H9 (cell line): ENCODE measurements at regions not wholly inside any gene's neighbourhood (a gene's known extent, or its start where the extent isn't known, plus 50 kb on each side); places are given as distances from the start of the nearest gene placed in this dataset.

ENCODE experiments used
- DNase-seq: peaks from one replicate; pipeline ENCODE4 v3.0.0-alpha.2; 2017
- H2AFZ ChIP-seq: one replicate; pipeline ENCODE4 v1.6.1; 2013; ENCODE audit warnings: mild to moderate bottlenecking, low read length, control low read depth, moderate library complexity
- H2AK5ac ChIP-seq: 2 replicates; pipeline ENCODE4 v1.6.1; 2013; ENCODE audit warnings: low read length, control low read depth, mixed read lengths; ENCODE audit not compliant: insufficient read length
- H2BK120ac ChIP-seq: one replicate; pipeline ENCODE4 v1.6.1; 2013; ENCODE audit warnings: low read depth, mild to moderate bottlenecking, low read length, control low read depth, inconsistent platforms; ENCODE audit not compliant: poor library complexity, severe bottlenecking
- H2BK12ac ChIP-seq: 2 replicates; pipeline ENCODE4 v1.6.1; 2013; ENCODE audit warnings: low read length, control low read depth, mixed read lengths, low read depth; ENCODE audit not compliant: insufficient read length
- H2BK15ac ChIP-seq: 2 replicates; pipeline ENCODE4 v1.6.1; 2013; ENCODE audit warnings: low read depth, low read length, control low read depth
- H2BK20ac ChIP-seq: one replicate; pipeline ENCODE4 v1.6.1; 2013; ENCODE audit warnings: low read depth, mild to moderate bottlenecking, low read length, control low read depth, inconsistent platforms; ENCODE audit not compliant: poor library complexity, severe bottlenecking
- H2BK5ac ChIP-seq: 2 replicates; pipeline ENCODE4 v1.6.1; 2013; ENCODE audit warnings: low read length, control low read depth, mixed read lengths; ENCODE audit not compliant: insufficient read length
- H3K14ac ChIP-seq: 2 replicates; pipeline ENCODE4 v1.6.1; 2013; ENCODE audit warnings: low read length, control low read depth; ENCODE audit not compliant: insufficient read depth
- H3K18ac ChIP-seq: 2 replicates; pipeline ENCODE4 v1.6.1; 2013; ENCODE audit warnings: low read depth, mild to moderate bottlenecking, mixed read lengths, low read length, control low read depth; ENCODE audit not compliant: insufficient read length
- H3K23ac ChIP-seq: 2 replicates; pipeline ENCODE4 v1.6.1; 2013; ENCODE audit warnings: low read length, control low read depth, mixed read lengths, low read depth; ENCODE audit not compliant: insufficient read length
- H3K23me2 ChIP-seq: 2 replicates; pipeline ENCODE4 v1.6.1; 2013; ENCODE audit warnings: low read depth, mild to moderate bottlenecking, mixed read lengths, low read length, control low read depth; ENCODE audit not compliant: insufficient read length, poor library complexity, severe bottlenecking
- H3K27ac ChIP-seq: 2 replicates; pipeline ENCODE4 v1.5.1; 2013; ENCODE audit warnings: low read length, control low read depth, mixed read lengths, low read depth; ENCODE audit not compliant: insufficient read length
- H3K27me3 ChIP-seq: 2 replicates; pipeline ENCODE4 v1.6.1; 2013; ENCODE audit warnings: low read length, control low read depth, inconsistent platforms; ENCODE audit not compliant: insufficient read depth
- H3K4ac ChIP-seq: 2 replicates; pipeline ENCODE4 v1.6.1; 2013; ENCODE audit warnings: low read depth, mild to moderate bottlenecking, control low read depth, inconsistent platforms, low read length, moderate library complexity
- H3K4me1 ChIP-seq: 2 replicates; pipeline ENCODE4 v1.6.1; 2013; ENCODE audit warnings: low read length, control low read depth, inconsistent platforms; ENCODE audit not compliant: insufficient read depth
- H3K4me2 ChIP-seq: 2 replicates; pipeline ENCODE4 v1.6.1; 2013; ENCODE audit warnings: low read length, control low read depth, mixed read lengths; ENCODE audit not compliant: insufficient read length, insufficient read depth
- H3K56ac ChIP-seq: 2 replicates; pipeline ENCODE4 v1.6.1; 2013; ENCODE audit warnings: low read depth, mild to moderate bottlenecking, mixed read lengths, low read length, control low read depth; ENCODE audit not compliant: insufficient read length
- H3K79me1 ChIP-seq: 2 replicates; pipeline ENCODE4 v1.6.1; 2013; ENCODE audit warnings: low read depth, mild to moderate bottlenecking, moderate library complexity, low read length, control low read depth, inconsistent platforms; ENCODE audit not compliant: insufficient read depth, poor library complexity, severe bottlenecking
- H3K79me2 ChIP-seq: 2 replicates; pipeline ENCODE4 v1.6.1; 2013; ENCODE audit warnings: low read length, control low read depth, inconsistent platforms; ENCODE audit not compliant: insufficient read depth
- H3K9ac ChIP-seq: 2 replicates; pipeline ENCODE4 v1.6.1; 2013; ENCODE audit warnings: low read length, control low read depth, mixed read lengths; ENCODE audit not compliant: insufficient read length; ENCODE audit errors: extremely low read depth
- H3K9me3 ChIP-seq: one replicate; pipeline ENCODE4 v1.6.1; 2013; ENCODE audit warnings: low read depth, low read length, inconsistent platforms; ENCODE audit not compliant: control insufficient read depth
- H3T11ph ChIP-seq: one replicate; pipeline ENCODE4 v1.6.1; 2013; ENCODE audit warnings: mild to moderate bottlenecking, low read length, control low read depth, inconsistent platforms
- H4K20me1 ChIP-seq: one replicate; pipeline ENCODE4 v1.6.1; 2013; ENCODE audit not compliant: control insufficient read depth, insufficient read length, insufficient read depth
- H4K5ac ChIP-seq: 2 replicates; pipeline ENCODE4 v1.6.1; 2013; ENCODE audit warnings: low read depth, mild to moderate bottlenecking, mixed read lengths, low read length, control low read depth; ENCODE audit not compliant: insufficient read length
- H4K8ac ChIP-seq: replicated peaks from 2 replicates; pipeline ENCODE4 v1.6.1; 2013; ENCODE audit warnings: low read length, control low read depth, mixed read lengths, low read depth; ENCODE audit not compliant: insufficient read length
- H4K91ac ChIP-seq: 2 replicates; pipeline ENCODE4 v1.6.1; 2013; ENCODE audit warnings: low read depth, mild to moderate bottlenecking, moderate library complexity, mixed read lengths, low read length, control low read depth; ENCODE audit not compliant: insufficient read length
- H3K27ac Mint-ChIP-seq, 3 experiments: 2 replicates in 2 of 3; 3 replicates in 1 of 3; pipeline ENCODE4 v1.8.0; 2020 to 2021; ENCODE audit warnings: mixed read lengths in 3 of 3, mild to moderate bottlenecking in 1 of 3, moderate library complexity in 1 of 3
- H3K27me3 Mint-ChIP-seq: 2 replicates; pipeline ENCODE4 v1.8.0; 2021; ENCODE audit warnings: low read depth, mild to moderate bottlenecking, moderate library complexity, mixed read lengths
- H3K36me3 Mint-ChIP-seq, 3 experiments: 2 replicates in 2 of 3; 3 replicates in 1 of 3; pipeline ENCODE4 v1.8.0; 2020 to 2021; ENCODE audit warnings: low read depth in 3 of 3, mixed read lengths in 3 of 3; ENCODE audit not compliant: insufficient read depth in 1 of 3
- H3K4me1 Mint-ChIP-seq, 2 experiments: 2 replicates each; pipeline ENCODE4 v1.8.0; 2020; ENCODE audit warnings: mixed read lengths in 2 of 2
- H3K4me3 Mint-ChIP-seq, 2 experiments: 2 replicates in 1 of 2; 3 replicates in 1 of 2; pipeline ENCODE4 v1.8.0; 2020 to 2021; ENCODE audit warnings: mild to moderate bottlenecking in 2 of 2, mixed read lengths in 2 of 2, moderate library complexity in 1 of 2
- H3K9me3 Mint-ChIP-seq, 2 experiments: 2 replicates in 1 of 2; 3 replicates in 1 of 2; pipeline ENCODE4 v1.8.0; 2020; ENCODE audit warnings: mild to moderate bottlenecking in 2 of 2, mixed read lengths in 2 of 2, moderate library complexity in 1 of 2
- CTCF ChIP-seq: fragments of 200-600 bp; sonication (generic); conservative IDR thresholded peaks from 3 replicates; pipeline ENCODE4 v1.8.0; 2021; ENCODE audit warnings: antibody characterized with exemption, mild to moderate bottlenecking
- WGBS: extraction: QIAGEN DNeasy Blood & Tissue Kit; methylation state at CpG from one replicate; pipeline ENCODE4 v1.1.7; 2013; ENCODE audit warnings: missing lambda C conversion rate, low lambda C conversion rate, mixed read lengths; ENCODE audit not compliant: insufficient read length; ENCODE audit errors: extremely low coverage; 5-methylcytosine and 5-hydroxymethylcytosine counted together

- H3K36me3 Mint-ChIP-seq: no peaks in the 10 kb centered on the region
- no peaks in the 10 kb centered on the region for H4K20me1 ChIP-seq
- no peak overlapping the region for H2AK5ac ChIP-seq
- no peak overlapping the region; a peak in 1 of 7 replicates for H3K27ac Mint-ChIP-seq
- no peak overlapping the region for H4K8ac ChIP-seq
- H3K23ac ChIP-seq: no peak overlapping the region
- no peaks in the 10 kb centered on the region for H3K27me3 Mint-ChIP-seq
- H3K23me2 ChIP-seq: no peaks in the 10 kb centered on the region
- no peak overlapping the region for H2AFZ ChIP-seq
- H3K27ac ChIP-seq: no peak overlapping the region
- no peaks in the 10 kb centered on the region for H3K27me3 ChIP-seq
- no peak overlapping the region for H3K4ac ChIP-seq
- TF ChIP-seq CTCF: no peak
- no peak overlapping the region for H3K18ac ChIP-seq
- H3K4me1 Mint-ChIP-seq: no peaks in the 10 kb centered on the region
- no peak overlapping the region for H3T11ph ChIP-seq
- no peak overlapping the region for H3K4me2 ChIP-seq
- no peaks in the 10 kb centered on the region for H3K79me2 ChIP-seq
- H3K4me3 Mint-ChIP-seq: no peak overlapping the region
- no peak overlapping the region for H4K5ac ChIP-seq
- H3K9me3 ChIP-seq: no peaks in the 10 kb centered on the region
- DNase-seq: no peak
- WGBS: no CpG with 5 or more reads among the region's 4 CpGs
- H3K56ac ChIP-seq: no peak overlapping the region
- no peak overlapping the region for H3K14ac ChIP-seq
- H2BK20ac ChIP-seq: no peak overlapping the region
- H4K91ac ChIP-seq: no peak overlapping the region
- no peak overlapping the region for H2BK5ac ChIP-seq
- H3K9ac ChIP-seq: no peak overlapping the region
- no peaks in the 10 kb centered on the region for H3K9me3 Mint-ChIP-seq
- no peak overlapping the region for H2BK120ac ChIP-seq
- no peaks in the 10 kb centered on the region for H3K4me1 ChIP-seq
- no peak overlapping the region for H2BK12ac ChIP-seq
- no peaks in the 10 kb centered on the region for H3K79me1 ChIP-seq
- no peak overlapping the region for H2BK15ac ChIP-seq
Measured at GRCh38 chr14:83470466-83470865, 1936.8 kb upstream of the SEL1L start.
